GM18858 (cell line): ENCODE measurements at regions not wholly inside any gene's neighbourhood (a gene's known extent, or its start where the extent isn't known, plus 50 kb on each side); places are given as distances from the start of the nearest gene placed in this dataset.

Experiments used
- ATAC-seq: cut with Tn5 transposase; IDR thresholded peaks from one replicate; pipeline ENCODE4 v1.9.1; 2021; ENCODE audit not compliant: unreplicated experiment

DNA sequence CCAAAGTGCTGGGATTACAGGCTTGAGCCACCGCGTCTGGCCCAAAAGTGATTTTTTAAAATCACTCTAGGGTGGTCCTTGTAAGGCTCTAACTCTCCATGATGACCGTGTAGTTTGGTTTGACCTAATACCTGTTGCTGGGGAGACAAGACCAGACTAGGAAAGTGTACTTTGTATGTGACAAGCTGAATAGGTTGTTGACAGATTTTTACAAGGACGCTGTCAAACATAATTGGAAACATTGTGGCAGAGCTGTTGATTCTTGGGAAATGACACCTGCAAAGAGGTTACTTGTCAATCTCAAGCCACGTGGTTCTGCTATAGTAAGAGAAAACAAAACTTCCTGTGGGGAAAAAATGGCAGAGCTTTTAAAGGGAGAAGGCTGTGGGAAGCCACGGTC, 802.4 kb upstream of the HS3ST1 start:
- no peak for ATAC-seq

DNA sequence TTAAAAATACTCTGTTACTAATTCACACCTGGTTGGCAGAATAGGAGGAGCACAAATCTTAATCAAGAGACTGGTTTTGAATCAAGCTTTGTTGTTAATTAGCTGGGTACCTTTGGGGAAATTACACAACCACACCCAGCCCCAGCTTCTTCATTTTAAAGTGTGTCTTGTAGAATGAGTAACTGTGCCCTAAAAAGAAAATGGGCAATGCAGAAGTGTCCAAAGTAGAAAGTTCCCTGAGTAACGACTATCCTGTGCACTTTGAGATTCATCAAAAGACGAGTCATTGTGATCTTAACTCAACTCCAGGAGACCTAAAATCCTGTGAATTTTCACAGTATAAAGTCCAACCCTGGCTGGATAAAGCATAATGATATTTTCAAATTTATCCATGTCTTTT, 792.3 kb upstream of the HS3ST1 start:
- no peak for ATAC-seq

DNA sequence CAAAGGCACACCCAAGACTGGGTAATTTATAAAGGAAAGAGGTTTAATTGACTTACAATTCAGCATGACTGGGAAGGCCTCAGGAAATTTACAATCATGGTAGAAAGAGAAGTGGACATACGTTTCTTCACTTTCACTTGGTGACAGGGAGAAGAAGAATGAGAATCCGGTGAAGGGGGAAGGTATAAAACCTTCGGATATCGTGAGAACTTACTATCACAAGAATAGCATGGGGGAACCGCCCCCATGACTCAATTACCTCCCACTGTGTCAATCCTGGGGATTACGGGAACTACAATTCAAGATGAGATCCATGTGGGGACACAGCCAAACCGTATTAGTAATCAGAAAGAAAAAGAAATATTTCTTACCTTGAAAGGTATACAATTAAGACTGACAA, 782.9 kb upstream of the HS3ST1 start:
- ATAC-seq, result no peak

DNA sequence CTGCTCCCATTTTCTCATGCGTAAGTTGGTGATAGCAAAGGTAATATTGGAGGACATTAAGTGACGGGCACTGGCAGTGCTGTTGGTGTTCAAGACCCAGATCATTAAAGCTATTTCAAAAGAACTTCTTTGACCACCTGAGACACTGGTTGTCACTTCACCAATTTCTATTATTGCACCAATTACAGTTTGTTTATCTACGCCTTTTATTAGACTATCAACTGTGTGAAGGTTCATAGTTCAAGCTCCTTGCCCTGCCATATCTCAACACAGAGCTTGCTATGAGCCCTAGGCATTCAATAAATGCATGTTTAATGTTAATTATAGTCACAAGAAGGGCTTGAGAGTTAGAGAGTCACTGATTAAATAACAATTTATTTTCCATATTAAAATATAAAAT, 778.7 kb upstream of the HS3ST1 start:
- ATAC-seq, result no peak

DNA sequence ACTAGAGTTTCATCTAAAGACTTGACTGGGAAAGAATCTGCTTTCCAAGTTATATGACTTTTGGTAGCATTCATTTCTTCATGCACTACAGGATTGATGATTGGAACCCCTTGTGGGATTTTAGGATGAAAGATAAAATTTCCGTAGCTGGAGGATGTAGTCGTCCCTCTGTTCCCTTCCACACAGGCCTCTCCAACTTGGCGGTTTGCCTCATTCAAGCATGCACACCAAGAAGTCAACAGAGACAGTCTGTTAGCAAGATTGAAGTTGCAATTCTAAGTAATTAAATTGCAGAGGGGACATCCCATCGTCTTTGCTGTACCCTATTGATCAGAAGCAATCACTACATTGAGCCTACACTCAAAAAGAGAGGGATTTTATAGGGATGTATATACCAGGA, 777.4 kb upstream of the HS3ST1 start:
- no peak for ATAC-seq

DNA sequence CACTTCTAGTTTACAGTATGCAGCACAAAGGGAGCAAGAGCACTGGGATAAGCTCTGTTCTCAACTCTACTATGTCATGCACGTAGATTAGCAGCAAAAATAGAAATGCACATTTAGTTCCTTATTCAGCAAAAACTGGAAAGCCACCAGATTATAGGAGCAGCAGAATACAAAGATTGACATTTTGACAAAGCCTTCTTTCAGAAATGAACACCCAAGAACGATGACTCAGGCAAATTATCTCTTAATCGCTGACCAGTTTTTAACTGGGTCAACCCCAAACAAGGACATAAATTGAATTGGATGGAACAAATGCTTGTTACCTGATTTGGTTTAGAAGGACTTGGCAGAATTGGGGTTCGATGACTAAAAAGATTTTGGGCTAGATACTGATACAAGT, 775.3 kb upstream of the HS3ST1 start:
- no peak for ATAC-seq

DNA sequence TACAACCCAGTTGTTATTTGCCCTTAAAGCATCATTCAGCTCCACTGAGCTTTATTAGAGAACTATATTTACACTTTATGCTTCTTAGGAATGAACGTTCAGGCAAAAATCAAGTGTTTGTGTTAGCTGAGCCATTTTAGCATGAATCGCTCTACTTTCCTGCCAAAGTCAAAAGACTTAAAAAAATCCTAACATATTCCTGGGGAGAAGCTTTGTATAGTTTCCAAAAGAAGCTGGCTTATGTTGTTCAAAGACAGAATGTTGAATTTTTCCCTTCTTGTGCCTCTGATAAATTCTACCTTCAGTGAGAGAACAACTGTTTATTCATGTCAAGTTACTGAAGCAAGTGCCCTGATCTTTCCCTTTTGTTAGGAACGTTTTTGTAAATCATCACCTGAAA, 771.5 kb upstream of the HS3ST1 start:
- ATAC-seq, result no peak

DNA sequence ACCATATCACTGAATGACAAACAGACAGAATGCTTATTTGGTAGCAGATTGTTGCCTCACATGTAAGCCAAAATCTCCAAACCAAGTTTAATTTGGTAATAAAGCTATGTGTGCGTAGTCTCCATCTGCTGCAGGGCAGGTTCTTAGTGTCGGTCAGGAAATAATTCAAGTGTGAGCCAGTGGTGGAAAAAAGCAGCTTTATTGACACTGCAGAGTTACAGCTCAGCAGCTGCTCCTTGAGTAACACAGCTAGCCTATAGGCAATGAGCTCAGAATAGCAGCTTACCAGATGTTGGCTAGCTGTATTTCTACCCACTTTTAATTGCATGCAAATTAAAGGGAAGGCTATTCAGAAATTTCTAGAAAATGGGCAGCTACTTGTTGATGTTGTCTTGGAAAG, 757.8 kb upstream of the HS3ST1 start:
- no peak for ATAC-seq

DNA sequence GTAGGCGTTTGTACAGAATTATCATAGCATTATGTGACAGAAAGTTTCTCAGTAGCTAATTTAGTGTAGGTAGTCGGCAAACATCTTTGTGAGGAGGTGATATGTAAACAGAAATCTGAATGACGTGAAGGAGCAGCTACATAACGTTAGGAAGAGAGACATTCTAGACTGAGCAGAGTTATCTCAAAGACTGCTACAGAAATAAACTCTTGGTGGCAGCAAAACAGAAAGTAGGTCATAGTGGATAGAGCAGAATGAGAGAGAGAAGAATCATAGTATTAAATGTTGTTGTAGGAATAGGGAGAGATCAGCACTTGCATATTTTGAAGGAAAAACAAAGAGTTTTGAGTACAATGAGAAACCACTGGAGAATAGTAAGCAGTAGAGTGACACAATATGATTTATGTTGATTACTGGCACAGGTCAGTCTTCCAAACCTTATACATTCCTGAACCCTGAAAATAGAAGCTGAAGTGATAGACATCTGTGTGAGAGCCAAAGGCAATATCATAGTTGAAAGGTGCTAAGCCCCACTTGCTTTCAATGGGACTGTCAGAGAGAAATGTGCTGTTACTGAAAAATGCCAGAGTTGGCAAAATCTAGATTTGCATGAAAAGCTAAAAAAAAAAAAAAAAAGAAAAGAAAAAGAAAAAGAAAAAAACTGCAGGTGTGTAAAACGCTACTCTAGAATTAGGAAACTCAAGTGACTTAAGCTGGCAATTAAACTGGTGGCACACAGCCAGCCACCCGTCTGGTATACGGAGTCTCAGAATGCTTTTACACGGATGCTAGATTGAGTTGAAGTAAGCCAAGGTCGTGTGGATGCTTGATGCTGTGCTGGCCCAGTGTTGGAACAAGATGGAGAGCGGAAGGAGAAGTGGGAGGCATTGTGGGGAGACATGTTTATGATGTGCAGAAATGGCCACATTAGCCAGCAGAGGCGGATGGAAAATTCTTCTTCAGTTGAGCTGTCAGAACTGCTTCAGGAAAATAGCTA, 750.2 kb upstream of the HS3ST1 start:
- ATAC-seq, result no peak

DNA sequence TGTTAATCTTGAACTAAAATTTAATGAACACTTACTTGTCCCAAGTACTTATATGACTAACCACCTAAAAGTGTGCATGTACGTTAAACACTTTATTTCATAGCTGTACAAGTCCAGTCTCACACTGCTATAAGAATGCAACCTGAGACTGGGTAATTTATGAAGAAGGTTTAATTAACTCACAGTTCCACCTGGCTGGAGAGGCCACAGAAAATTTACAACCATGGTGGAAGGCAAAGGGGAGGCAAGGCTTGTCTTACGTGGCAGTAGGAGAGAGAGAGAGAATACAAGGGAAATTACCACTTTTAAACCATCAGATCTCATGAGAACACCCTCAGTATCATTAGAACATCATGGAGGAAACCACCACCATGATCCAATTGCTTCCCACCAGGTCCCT, 748.7 kb upstream of the HS3ST1 start:
- ATAC-seq, result no peak

DNA sequence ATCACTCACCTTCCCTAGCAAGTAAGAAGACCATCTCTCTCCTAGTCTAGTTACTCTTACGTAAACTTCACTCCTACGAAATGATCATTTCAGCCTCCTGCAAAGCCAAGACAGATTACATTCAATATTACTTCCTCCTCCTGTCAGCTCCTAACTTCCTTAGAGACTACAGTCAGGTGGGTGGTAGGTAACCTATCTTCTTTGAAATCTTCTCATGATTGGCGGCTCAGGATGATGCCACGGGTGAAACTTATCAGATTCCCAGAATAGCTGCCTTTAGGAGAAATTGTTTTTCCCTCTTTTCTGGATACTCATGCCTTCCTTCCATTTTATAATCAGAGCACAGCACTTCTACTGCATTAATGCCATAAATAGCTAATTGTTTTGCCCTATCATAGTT, 744.8 kb upstream of the HS3ST1 start:
- no peak for ATAC-seq

DNA sequence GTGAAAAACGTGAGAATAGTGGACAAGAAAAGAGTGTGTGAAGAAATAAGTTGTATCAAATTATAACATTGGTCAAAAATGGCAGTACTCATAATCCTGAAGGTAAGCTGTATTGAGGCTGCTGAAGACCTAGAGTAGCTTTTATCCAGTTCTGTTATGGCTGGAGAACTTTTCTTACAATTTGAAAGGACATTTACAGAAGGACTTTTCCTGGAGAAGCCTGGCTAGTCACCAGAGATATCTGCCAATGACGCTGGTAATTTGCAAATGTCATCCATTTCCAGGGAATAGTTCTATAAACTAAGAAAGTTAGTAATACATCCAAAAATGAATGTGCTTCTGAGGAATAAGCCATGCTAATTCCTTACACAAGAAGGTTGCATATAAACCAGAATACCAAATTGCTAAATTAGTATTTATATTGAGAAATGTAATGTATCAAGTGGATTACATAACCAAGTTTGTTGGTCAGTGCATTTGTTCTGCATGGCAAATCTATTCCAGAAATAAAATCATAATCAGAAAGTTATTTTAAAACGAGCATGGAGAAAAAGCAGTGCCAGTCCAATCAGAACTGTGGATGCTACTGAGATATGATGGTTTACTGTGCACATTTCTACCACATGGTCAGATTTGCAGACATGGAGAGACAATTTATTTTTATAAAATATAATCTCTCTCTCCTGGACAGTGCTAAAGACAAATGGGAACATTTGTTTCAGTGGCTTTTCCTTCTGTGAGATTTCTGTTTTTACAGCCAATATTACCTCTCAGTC, 743.7 kb upstream of the HS3ST1 start:
- ATAC-seq, result no peak

DNA sequence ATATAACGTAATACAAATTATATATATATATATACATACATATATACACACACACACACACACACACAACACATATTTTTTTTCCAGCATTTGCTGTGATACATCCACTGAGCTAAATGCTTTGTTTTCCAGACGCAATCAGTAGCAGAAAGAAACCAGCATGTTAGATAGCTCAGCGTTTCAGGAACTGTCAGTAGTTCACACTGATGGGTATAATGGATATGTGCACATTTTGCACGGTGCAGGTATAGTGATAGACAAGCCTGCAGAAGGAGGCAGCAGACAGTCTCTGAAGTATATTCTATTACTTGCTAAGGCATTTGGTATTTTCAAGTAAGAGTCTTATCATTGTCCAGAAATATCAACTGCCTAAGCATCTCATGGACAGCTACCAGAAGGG, 741.6 kb upstream of the HS3ST1 start:
- ATAC-seq, result no peak

DNA sequence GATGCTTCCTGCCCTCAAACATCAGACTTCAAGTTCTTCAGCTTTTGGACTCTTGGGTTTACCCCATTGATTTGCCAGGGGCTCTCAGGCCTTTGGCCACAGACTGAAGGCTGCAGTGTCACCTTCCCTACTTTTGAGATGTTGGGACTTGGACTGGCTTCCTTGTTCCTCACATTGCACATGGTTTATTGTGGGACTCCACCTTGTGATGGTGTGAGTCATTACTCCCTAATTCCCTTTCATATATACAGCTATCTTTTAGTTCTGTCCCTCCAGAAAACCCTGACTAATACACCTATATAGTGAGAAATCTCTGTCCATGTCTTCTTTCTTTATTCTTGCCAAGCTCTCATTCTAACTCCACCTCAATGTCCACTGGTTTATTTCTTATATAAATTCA, 736.9 kb upstream of the HS3ST1 start:
- ATAC-seq, result no peak

DNA sequence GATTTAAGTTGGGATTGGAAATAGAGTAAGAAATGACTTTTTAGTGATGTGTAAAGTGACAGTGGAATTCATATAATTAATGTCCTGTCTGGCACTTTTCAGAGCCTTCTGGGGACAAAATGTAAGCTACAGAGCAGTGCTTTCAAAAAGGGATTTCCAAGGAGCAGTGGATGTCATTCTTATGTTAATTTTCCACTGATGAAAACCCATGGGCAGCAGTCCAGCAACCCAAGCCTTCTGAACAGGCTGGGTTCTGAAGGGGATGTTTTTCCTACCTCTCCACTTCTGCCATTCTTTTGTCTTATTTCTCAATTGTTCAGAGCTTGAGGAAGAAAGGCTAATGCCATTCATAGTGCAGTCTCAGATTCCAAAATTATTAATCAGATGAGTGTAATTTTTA, 717.6 kb upstream of the HS3ST1 start:
- no peak for ATAC-seq

DNA sequence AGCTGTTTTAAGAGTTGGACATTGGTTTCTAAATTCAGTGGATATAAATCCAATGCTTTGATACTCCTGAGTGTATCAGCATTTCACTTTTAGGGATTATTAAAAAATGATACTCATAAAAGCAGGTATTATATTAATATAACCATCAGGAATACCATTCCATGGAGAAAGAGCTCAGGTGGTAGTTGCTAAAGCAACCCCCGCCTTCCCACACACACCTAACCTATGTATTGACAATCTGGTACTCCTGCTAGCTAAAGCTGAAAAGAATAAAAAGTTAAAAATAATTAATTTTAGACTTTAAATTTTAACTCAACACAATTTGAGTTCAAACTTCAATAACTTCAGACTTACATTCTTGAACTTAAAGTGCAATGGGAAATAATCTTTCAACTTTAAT, 717.1 kb upstream of the HS3ST1 start:
- no peak for ATAC-seq

DNA sequence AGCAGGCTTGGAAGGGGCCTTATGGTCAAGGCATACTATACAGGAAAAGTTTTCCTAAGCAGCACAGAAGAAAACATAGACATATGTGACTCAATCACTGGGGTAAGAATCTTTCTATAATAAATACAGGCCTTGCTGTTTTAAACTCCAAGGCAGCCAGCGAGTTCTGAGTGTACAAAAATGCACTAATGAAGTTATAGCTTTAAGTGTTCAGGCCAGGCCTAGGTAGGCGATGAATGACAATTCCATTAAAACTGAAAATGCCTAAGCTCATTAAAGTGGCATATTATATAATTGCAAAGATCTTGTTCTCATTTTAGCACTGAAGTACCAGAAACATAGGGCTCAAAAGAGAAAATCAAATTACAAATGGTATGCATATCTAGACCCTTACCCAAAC, 716.4 kb upstream of the HS3ST1 start:
- ATAC-seq, result no peak

DNA sequence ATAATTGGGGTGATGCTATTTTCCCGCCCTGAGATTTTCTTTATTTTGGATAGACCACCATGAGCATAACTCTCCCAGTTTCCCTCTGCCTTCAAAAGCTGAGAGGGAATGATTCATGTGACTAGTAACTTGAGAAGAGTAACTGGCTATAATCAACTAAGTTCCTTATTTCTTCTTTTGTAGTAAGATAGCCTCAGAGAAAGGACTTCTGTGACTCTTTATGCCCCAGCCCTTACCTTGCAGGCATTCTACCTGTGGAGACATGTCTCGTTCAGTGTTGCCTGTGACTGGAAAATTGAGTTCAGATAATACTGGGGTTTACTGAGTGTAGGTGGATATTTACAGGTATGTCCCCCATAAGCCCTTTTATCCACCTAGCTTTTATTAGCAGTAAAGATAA, 715.4 kb upstream of the HS3ST1 start:
- no peak for ATAC-seq

DNA sequence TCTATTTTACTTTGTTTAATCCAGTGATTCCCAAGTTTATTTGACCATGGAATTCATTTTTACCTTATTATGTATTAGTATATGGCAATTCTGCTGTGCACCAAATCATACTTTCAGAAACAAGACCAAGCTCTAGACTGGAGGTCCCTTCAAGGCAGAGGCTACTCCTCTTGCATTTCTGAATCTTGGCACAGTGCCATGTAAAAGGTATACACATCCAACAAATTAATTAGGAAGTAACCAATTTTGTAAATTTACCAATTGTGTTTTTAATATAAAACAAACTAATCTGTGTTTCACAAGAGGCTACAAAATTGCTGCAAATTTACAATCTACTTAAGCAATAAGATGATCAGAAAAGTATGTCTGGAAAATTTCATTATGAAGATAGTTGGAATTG, 712.2 kb upstream of the HS3ST1 start:
- no peak for ATAC-seq

DNA sequence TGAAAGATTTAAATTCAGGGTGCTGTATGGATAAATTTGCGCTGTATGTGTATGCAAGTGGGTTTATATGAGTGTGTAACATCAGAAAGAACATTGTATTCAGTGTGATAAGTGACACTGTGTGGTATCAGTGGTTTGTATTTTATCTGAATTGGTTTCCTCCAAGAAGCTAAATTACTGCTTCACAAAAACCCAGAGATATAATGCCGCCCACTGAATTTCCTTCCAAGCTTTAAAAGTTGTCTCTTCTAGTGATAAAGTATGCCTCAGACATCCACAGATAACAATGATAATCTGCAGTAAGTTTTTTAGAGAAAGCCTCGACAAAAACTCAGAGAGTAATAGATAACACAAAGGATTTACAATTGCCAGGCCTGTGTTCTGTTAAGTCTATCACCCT, 710.6 kb upstream of the HS3ST1 start:
- ATAC-seq, result no peak

DNA sequence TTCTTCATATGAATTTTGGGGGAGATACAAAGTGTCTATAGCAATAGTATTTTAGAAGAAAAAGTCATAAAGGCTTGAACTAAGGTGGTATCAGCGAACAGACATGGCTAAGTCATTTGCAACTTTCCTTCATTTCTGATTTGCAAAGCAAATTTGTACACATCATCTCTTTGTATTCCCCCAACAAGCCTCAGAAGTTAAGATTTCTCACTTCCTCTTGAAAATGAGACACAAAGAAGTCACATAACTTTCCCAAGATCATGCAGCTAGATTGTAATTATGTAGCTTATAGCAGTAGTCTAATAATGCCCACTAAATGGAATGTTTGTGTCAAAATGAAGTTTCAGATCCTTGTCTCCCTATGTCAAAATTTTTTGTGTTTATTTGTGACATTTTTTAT, 709.8 kb upstream of the HS3ST1 start:
- no peak for ATAC-seq

DNA sequence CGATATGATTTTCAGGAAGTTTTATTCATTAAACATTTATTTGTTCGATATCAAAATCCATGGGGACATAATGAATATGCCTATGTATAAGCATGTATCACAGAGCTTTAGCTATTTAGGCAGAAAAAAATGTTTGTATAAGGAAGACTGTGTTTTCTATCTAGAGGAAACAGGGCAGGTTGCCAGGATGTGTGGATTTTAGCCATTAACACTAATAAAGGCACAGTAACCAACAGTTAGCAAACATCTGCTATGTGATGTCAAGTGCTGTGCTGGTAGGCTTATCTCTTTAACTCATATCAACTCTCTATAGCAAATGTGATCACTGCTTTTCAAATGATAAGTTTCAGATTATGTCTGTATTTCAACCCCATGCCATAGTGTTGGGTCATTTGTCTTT, 708.9 kb upstream of the HS3ST1 start:
- ATAC-seq, result no peak
